PC-3 (cell line): ENCODE measurements at regions not wholly inside any gene's neighbourhood (a gene's known extent, or its start where the extent isn't known, plus 50 kb on each side); places are given as distances from the start of the nearest gene placed in this dataset.
"Not testable (repeated sequence)": the region's sequence is repeated elsewhere in the genome, so short reads cannot be mapped to it uniquely, and the experiment has no call there.

Source experiments
- ATAC-seq: fragments of 200-7000 bp; cut with Tn5 transposase; 2 replicates; pipeline ENCODE4 v1.9.1; 2020; ENCODE audit warnings: mild to moderate bottlenecking, moderate library complexity
- BruUV-seq: library from RNA; stranded (reverse); fragments of 400-500 nt; replicated peaks from 2 replicates; lab custom pipeline; 2021; lab: Mats Ljungman, UMichigan
- CTCF ChIA-PET: fragments of 300-600 bp; sonication (Branson Sonifier 250); formaldehyde crosslinking; loops from one replicate; lab custom pipeline; 2022; ENCODE audit warnings: antibody characterized with exemption; lab: Charles Lee
- POLR2A ChIA-PET: fragments of 300-600 bp; sonication (Branson Sonifier 250); formaldehyde crosslinking; loops from one replicate; lab custom pipeline; 2022; ENCODE audit warnings: antibody characterized with exemption; ENCODE audit not compliant: unreplicated experiment; lab: Charles Lee
- DNase-seq: peaks from one replicate; pipeline ENCODE4 v3.0.0-alpha.2; 2015
- H2AFZ ChIP-seq: fragments of 300-600 bp; sonication (generic); 2 replicates; pipeline ENCODE4 v1.6.0; 2016; ENCODE audit warnings: antibody characterized with exemption, low read length
- H3F3A ChIP-seq: fragments of 300-600 bp; sonication (generic); one replicate; pipeline ENCODE4 v1.6.0; 2017; ENCODE audit warnings: antibody characterized with exemption, low read length, control low read depth, mild to moderate bottlenecking; ENCODE audit not compliant: unreplicated experiment
- H3K27ac ChIP-seq: fragments of 300-600 bp; sonication (generic); 2 replicates; pipeline ENCODE4 v1.5.1; 2016; ENCODE audit warnings: mild to moderate bottlenecking, low read length
- H3K27me3 ChIP-seq: fragments of 300-600 bp; sonication (generic); 2 replicates; pipeline ENCODE4 v1.6.1; 2016; ENCODE audit warnings: low read length, mixed read lengths
- H3K36me3 ChIP-seq: fragments of 300-600 bp; sonication (generic); 2 replicates; pipeline ENCODE4 v1.6.1; 2016; ENCODE audit warnings: low read depth, mixed run types, low read length, mixed read lengths
- H3K4me1 ChIP-seq: fragments of 300-600 bp; sonication (generic); 2 replicates; pipeline ENCODE4 v1.5.1; 2016; ENCODE audit warnings: low read length; ENCODE audit not compliant: insufficient read depth
- H3K4me2 ChIP-seq: fragments of 300-600 bp; sonication (generic); 2 replicates; pipeline ENCODE4 v1.6.0; 2016; ENCODE audit warnings: low read length
- H3K4me3 ChIP-seq: fragments of 300-600 bp; sonication (generic); 2 replicates; pipeline ENCODE4 v1.5.1; 2016; ENCODE audit warnings: mild to moderate bottlenecking, low read length, mixed read lengths
- H3K79me2 ChIP-seq: fragments of 300-600 bp; sonication (generic); 2 replicates; pipeline ENCODE4 v1.6.1; 2017; ENCODE audit warnings: low read length, mixed read lengths
- H3K9ac ChIP-seq: fragments of 300-600 bp; sonication (generic); 2 replicates; pipeline ENCODE4 v1.6.0; 2016; ENCODE audit warnings: mild to moderate bottlenecking, low read length
- H3K9me2 ChIP-seq: fragments of 300-600 bp; sonication (generic); replicated peaks from 2 replicates; pipeline ENCODE4 v1.6.1; 2016; ENCODE audit warnings: mixed run types, low read length, mixed read lengths
- H3K9me3 ChIP-seq: fragments of 300-600 bp; sonication (generic); 2 replicates; pipeline ENCODE4 v1.6.1; 2016; ENCODE audit warnings: low read length, mixed read lengths
- H4K20me1 ChIP-seq: fragments of 300-600 bp; sonication (generic); 2 replicates; pipeline ENCODE4 v1.6.1; 2016; ENCODE audit warnings: low read length, mixed read lengths
- EZH2 ChIP-seq: fragments of 300-600 bp; sonication (generic); IDR thresholded peaks from one replicate; pipeline ENCODE4 v1.6.1; 2017; ENCODE audit warnings: antibody characterized with exemption, mild to moderate bottlenecking, low read length; ENCODE audit not compliant: unreplicated experiment
- EZH2phosphoT487 ChIP-seq: fragments of 300-600 bp; sonication (generic); IDR thresholded peaks from 2 replicates; pipeline ENCODE4 v1.6.1; 2018; ENCODE audit warnings: mild to moderate bottlenecking, antibody characterized with exemption, low read length, borderline replicate concordance
- intact Hi-C: fragments of 100-400 bp; cut with micrococcal nuclease; formaldehyde crosslinking; loops from 2 replicates; pipeline ENCODE4 v1.9.0; 2023
- TF ChIP-seq, protein P1 (sequence below): fragments of 300-600 bp; sonication (generic); conservative IDR thresholded peaks from 2 replicates; pipeline ENCODE4 v1.5.1; 2017; ENCODE audit warnings: antibody characterized with exemption, low read depth, mild to moderate bottlenecking, low read length

DNA sequence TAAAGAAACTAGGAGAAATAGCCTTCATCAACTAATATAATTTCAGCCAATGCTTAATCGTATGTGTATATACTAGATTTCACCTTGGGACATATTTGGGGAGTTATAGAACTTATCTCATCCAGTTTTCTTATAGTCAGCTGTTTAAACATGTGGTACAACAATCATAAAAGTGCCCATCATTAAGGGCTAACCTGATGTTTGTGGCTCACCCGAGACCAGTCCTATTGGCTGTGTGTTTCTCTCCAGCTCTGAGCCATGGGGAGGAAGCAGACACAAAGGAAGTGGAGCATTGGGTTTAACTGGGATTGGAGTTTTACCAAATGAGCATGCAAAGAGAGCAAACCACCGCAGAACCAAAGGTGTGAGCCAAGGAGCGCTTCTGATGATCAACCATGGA, 114.3 kb upstream of the KLF12 start:
- peaks cover 29% of the 10 kb centered on the region for H3K4me1 ChIP-seq
- no peaks in the 10 kb centered on the region for H3K36me3 ChIP-seq
- no peaks in the 10 kb centered on the region for H3K27me3 ChIP-seq
- no peak overlapping the region for H3K4me3 ChIP-seq
- POLR2A ChIA-PET: interaction anchor here (0.8 kb wide), 1 partner anchor 175 kb away, joined by 10 read pairs; no protein-coding TSS in a partner anchor
- CTCF ChIA-PET: no interaction called here
- H3K9me3 ChIP-seq: no peaks in the 10 kb centered on the region
- no peak overlapping the region for H3K4me2 ChIP-seq
- intact Hi-C loops: no loop called here
- TF ChIP-seq, protein P1, sequence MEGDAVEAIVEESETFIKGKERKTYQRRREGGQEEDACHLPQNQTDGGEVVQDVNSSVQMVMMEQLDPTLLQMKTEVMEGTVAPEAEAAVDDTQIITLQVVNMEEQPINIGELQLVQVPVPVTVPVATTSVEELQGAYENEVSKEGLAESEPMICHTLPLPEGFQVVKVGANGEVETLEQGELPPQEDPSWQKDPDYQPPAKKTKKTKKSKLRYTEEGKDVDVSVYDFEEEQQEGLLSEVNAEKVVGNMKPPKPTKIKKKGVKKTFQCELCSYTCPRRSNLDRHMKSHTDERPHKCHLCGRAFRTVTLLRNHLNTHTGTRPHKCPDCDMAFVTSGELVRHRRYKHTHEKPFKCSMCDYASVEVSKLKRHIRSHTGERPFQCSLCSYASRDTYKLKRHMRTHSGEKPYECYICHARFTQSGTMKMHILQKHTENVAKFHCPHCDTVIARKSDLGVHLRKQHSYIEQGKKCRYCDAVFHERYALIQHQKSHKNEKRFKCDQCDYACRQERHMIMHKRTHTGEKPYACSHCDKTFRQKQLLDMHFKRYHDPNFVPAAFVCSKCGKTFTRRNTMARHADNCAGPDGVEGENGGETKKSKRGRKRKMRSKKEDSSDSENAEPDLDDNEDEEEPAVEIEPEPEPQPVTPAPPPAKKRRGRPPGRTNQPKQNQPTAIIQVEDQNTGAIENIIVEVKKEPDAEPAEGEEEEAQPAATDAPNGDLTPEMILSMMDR: no peak
- H3K79me2 ChIP-seq: no peaks in the 10 kb centered on the region
- H4K20me1 ChIP-seq: no peaks in the 10 kb centered on the region
- BruUV-seq: no TSS peak
- no peak for DNase-seq
- no peak for ATAC-seq
- no peaks in the 10 kb centered on the region for H3K9me2 ChIP-seq
- no peak overlapping the region for H3K27ac ChIP-seq
- H3K9ac ChIP-seq: no peak overlapping the region
- H2AFZ ChIP-seq: no peak overlapping the region
- H3F3A ChIP-seq: no peaks in the 10 kb centered on the region

DNA sequence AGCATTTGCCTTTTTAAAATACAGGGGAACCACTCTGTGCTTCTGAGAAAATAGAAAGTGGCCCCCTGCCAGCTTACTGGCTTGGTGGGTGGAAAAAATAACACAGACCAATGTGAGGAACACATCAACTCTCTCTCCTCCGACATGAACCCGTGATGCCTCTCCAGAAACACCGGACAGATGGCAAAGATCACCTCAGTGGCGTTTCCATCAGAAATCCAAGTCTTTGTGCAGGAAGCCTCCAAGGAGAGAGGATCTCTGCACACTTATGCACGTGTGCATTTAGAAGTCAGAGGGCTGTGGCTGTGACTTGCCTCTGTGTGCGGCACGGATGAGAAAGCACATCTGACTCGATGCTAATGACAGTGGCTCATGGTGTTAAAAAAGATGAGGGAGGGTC, 112.3 kb upstream of the KLF12 start:
- TF ChIP-seq, protein P1: no peak
- TF ChIP-seq EZH2phosphoT487 (no peak), EZH2 (no peak)
- Histone ChIP-seq H3K4me3 (no peak overlapping the region), H2AFZ (no peak overlapping the region), H3K27ac (no peak overlapping the region), H3K27me3 (no peaks in the 10 kb centered on the region), H3K4me2 (no peak overlapping the region), H3K9ac (no peak overlapping the region), H3K9me3 (no peaks in the 10 kb centered on the region), H3K4me1 (peaks cover 18% of the 10 kb centered on the region), H4K20me1 (no peaks in the 10 kb centered on the region), H3K9me2 (no peaks in the 10 kb centered on the region), H3F3A (no peaks in the 10 kb centered on the region), H3K79me2 (no peaks in the 10 kb centered on the region), H3K36me3 (no peaks in the 10 kb centered on the region; the same call in 1 of the 2 replicates)
- DNase-seq (no peak), ATAC-seq (no peak)
- intact Hi-C loops: no loop called here
- ChIA-PET POLR2A (no interaction called here), CTCF (no interaction called here)
- no TSS peak for BruUV-seq

DNA sequence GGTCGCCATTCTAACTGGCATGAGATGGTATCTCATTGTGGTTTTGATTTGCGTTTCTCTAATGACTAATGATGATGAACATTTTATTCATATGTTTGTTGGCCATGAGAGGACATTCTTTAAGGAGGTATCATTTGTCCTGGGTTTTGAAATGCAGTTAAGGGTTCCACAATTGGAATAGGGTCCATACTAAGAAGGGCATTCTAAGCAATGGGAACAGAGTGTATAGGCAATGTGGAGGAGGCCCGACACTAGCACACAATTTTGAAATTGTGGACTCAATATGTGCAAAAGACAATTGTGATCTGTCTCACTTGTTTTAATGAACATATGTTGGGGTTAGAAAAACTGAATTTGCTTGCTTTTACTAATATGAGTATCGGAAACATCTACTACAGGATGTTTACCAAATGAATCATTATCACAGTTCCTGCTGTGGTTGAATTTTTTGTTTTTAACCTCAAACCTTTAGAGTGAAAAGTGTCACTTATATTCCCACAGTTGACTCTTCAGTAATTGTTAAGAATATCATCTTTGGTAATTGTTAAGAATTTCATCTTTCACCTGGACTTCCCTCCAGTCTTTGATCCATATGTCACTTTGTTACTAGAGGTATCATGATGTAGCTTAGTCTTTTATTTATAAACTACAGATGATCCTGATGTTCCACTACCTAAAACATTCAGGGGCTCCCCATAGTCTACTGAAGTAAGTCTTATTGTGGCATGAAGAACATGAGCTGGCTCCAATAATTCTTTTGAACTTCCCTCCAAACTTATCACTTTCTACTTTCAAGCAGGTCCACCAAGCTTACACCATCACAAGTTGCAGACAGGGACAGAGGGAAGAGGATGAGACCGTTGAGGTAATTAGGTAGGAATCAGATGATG, 109.7 kb upstream of the KLF12 start:
- Histone ChIP-seq H3K4me3 (0 out of 2 replicates have a peak overlapping the region, but pooled peaks have one; percentile 11), H3K9me3 (no peaks in the 10 kb centered on the region), H3F3A (no peaks in the 10 kb centered on the region), H3K27me3 (no peaks in the 10 kb centered on the region), H3K4me2 (peak overlapping the region; percentile 75), H3K9me2 (no peaks in the 10 kb centered on the region), H4K20me1 (no peaks in the 10 kb centered on the region), H3K36me3 (no peaks in the 10 kb centered on the region; the same call in 1 of the 2 replicates), H3K9ac (peak overlapping the region; percentile 68), H2AFZ (no peak overlapping the region), H3K27ac (peak overlapping the region; percentile 93), H3K79me2 (no peaks in the 10 kb centered on the region), H3K4me1 (peaks cover 14% of the 10 kb centered on the region)
- intact Hi-C loops: loop anchor here (5.0 kb wide), 1 partner anchor 107 kb away; no protein-coding TSS in a partner anchor
- TF ChIP-seq, protein P1: no peak
- TF ChIP-seq EZH2phosphoT487 (no peak), EZH2 (no peak)
- TSS peak; percentile 32 for BruUV-seq
- POLR2A ChIA-PET: no interaction called here
- ATAC-seq (peak; percentile 91), DNase-seq (peak; percentile 73)
- CTCF ChIA-PET: no interaction called here

DNA sequence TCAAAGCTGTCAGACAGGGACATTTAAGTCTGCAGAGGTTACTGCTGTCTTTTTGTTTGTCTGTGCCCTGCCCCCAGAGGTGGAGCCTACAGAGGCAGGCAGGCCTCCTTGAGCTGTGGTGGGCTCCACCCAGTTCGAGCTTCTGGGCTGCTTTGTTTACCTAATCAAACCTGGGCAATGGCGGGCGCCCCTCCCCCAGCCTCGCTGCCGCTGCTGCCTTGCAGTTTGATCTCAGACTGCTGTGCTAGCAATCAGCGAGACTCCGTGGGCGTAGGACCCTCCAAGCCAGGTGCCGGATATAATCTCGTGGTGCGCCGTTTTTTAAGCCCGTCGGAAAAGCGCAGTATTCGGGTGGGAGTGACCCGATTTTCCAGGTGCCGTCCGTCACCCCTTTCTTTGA, 107.1 kb upstream of the KLF12 start:
- H3K9ac ChIP-seq, H3K36me3 ChIP-seq, ATAC-seq, DNase-seq, H4K20me1 ChIP-seq, H3F3A ChIP-seq, CTCF ChIA-PET, H3K9me3 ChIP-seq, H3K27me3 ChIP-seq, H3K27ac ChIP-seq, BruUV-seq, H3K4me3 ChIP-seq, H3K4me2 ChIP-seq, H2AFZ ChIP-seq, H3K9me2 ChIP-seq, POLR2A ChIA-PET, H3K79me2 ChIP-seq: not testable (repeated sequence)
- peaks cover 14% of the 10 kb centered on the region for H3K4me1 ChIP-seq
- intact Hi-C loops: loop anchor here (5.0 kb wide), 1 partner anchor 104 kb away; no protein-coding TSS in a partner anchor
